Forelimb muscle (tissue), 1 donor: ENCODE measurements at regions not wholly inside any gene's neighbourhood (a gene's known extent, or its start where the extent isn't known, plus 50 kb on each side); places are given as distances from the start of the nearest gene placed in this dataset.

Experiments used
- DNase-seq: peaks from one replicate; pipeline ENCODE4 v3.0.0-alpha.2; 2013; ENCODE audit warnings: low read depth

DNA sequence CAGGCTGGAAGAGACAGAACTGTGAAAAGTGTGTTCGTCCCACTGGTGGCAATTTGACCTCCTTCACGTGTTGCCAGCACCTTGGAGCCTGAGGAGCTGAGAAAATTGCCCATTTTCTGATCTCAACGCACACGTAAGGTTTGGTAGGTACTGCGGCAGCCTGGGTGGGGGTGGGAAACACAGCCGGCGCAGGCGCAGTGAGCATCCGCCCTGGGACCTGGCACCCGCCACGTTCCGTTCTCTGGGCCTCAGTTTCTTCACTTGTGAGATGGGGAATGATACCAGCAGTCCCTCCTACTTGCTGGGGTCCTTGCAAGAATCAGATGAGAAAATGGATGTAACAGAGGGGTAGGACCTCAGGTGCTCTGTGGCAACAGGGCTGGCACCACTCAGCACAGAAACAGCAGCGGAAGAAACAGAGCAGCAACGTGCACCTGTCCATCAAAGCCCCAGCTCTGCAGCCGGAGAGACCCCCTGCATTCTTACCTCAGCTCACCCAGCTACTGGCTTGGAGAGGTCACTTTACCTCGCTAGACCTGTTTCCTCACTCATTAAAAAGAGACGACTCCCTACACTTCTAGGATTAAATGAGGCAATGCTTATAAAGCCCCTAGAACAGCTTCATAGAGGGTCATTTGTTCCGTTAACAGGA, 458.0 kb upstream of the ID2 start:
- no peak for DNase-seq

DNA sequence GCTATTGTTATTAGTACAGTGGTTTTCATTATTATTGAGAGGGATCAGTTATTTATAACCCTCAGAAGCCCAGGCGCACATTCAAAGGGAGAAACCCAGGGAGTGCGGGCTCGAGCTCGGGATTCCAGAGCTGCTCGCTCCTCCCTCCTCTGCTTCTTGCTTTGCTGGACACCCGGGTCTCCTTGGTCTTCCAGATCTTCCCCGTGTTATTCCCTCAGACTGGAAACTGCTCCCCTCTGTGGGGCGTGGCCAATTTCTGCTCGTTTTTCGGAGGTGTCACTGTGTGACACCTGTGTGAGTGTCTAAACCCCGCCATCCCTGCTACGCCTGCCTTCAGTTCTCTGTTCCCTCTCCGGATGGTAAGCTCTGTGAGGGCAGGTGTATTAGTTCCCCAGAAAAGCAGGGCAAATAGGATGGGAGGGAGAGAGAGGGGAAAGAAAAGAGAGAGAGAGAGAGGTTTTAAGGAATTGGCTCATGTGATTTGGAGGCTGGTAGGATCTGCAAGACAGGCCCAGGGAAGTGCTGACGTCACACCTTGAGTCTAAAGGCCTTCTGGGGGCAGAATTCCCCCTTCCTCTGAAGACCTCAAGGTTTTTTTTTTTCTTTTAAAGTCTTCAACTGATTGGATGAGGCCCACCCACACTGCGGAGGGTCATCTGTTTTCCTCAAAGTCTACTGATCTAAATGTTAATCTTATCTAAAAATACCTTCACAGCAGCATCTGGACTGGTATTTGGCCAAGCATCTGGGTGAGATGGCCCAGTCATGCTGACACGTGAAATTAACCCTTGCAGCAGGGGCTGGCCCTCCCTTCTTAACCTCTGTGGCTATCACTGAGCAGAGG, 457.3 kb upstream of the ID2 start:
- DNase-seq: no peak

DNA sequence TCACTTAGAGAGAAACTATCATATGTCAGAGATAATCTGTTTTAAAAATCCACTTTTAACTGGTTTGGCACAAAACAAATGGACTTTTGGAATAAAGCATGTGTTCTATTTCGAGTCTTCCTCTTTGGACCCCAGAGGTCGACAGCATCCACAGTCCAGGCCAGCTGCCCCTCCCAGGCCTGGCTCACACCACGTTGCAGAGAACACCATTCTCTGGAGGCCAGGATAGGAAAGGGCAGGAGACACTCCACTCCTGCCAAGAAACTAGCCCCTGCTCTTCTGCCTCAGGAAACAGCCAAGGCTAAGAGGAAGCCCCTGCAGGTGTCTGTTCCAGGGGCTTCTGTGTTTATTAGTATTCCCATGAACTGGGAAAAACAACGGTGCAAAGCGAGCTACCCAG, 456.6 kb upstream of the ID2 start:
- DNase-seq: no peak

DNA sequence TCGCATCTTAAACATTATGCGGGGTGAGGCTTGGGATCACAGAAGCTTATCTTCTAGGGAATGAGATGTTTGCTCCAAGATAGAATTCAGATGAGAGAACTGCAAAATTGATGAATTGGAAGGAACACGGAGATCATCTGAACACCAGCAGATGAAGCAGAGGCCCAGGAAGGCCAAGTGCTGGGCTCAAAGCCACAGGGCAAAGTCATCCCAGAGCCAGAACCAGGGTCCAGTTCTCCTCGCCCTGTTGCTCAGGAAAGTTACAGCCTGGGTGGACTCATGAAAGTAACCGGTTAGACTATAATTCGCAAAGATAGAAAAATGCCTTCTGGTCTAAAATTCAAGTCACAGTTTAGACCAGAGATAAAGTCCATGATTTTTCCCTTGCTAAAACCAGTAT, 456.1 kb upstream of the ID2 start:
- DNase-seq: no peak

DNA sequence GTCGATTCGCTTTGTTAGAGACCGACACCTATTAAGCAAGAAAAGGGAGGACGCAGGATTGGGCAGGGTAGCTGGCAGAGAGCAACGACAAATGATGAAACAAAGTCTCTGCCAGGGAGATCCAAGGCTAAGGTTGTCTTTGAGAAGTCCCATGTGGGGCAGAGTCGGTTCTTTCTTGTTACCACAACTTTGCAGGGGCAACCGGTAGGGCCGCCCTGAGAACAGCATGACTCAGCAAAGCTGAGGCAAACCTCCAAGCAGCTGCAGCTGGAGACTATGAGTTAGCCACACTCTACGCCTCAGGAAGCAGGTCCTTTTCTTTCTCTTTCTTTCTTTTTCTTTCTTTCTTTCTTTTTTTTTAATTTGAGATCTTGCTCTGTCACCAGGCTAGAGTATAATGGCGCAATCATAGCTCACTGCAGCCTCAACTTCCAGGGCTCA, 452.3 kb upstream of the ID2 start:
- DNase-seq: peak; percentile 55

DNA sequence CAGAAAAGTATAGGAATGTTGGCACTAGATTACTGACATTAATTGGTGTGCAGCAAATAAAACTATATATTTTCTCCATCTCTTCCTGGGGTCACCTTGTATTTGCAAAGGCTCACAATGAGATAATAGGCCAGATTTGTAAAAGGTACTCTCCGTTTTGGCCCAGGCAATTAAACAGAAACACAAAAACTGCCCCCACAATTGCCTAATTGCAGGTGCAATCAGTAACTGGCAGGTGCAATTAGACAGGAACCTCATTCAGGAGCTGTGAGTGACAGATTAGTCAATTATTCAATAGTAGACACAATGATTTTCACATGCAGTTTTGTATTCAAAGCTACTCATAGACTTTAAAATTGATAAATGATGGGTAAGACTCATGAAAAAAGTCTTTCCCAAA, 451.4 kb upstream of the ID2 start:
- DNase-seq: no peak

DNA sequence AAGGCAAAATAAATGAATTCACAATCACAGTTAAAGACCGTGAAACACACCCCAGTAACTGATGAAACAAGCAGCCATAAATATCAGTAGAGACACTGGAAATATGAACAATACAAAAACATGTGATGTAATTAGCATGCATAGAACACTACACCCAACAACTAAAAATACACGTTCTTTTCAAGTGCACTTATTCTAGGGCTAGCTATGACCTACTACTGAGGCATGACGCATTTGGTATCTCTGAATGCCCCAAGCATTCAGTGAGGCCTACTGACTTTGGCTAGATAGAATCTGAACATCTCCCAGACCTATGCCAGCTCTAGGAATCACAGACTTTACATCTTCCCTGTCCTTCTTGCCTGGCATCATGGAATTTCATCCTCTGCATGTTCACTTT, 450.0 kb upstream of the ID2 start:
- DNase-seq: no peak

DNA sequence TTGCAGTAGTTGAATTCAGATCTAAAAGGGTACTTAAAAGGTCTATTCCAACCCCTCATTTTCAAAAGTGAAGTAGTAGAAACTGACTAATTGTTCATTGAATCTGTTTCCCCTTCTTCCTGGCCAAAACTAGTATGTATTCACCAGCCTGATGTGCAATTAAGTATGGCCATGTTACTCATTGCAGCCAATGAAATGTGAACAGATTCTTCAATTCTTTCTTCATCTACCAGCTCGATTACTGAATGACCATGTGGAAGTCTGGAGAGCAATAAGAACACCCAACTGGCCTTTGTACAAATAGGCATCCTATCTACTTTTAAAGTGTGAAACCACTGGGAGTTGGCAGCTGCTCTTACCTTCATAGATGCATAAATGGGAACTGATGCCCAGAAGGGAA, 449.0 kb upstream of the ID2 start:
- DNase-seq: no peak

DNA sequence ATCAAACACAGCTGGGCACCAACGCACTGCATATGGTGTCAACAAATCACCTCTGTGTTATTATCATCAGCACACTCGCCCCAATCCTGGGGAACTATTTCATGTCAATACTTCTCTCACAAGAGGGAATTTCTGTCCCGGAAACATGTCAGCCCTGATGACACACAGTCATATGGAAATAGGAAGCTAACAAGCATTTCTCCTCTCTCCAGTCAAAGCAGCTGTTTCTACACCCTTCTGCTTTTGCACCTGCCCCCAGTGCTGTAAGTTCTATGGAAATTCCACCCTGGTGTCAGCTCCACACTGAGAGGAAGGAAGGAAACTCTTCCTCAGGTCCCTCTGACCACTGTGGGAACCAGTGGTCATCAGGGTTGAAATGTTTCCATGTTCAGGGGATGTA, 447.6 kb upstream of the ID2 start:
- no peak for DNase-seq

DNA sequence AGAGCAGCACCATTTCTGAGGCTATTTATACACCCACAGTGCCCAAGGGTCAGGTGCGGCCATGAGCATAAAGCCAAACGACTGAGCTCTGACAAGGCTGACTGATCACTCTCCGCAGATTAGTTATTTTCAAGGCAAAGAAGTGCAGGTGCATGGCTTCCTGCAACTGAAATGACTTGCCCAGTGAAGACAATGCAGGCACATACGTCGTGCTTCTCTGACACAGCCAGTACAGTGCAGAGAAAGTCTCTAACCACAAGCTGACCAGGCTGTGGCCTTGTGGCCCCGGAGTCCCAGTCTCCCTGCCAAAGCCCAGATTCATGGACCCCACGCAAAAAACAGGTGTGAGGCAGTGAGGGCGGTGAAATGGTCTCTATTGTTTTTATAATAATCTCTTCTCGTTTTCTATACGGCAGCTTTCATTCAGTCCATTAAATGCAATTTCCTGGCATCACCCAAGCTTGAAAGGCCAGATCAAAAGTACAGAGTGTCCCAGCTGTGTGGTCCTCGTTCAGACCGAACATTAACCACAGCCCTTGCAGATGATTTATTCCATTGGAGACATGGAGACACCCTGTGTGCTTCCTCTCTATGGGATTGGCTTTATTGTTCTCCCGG, 447.0 kb upstream of the ID2 start:
- no peak for DNase-seq

DNA sequence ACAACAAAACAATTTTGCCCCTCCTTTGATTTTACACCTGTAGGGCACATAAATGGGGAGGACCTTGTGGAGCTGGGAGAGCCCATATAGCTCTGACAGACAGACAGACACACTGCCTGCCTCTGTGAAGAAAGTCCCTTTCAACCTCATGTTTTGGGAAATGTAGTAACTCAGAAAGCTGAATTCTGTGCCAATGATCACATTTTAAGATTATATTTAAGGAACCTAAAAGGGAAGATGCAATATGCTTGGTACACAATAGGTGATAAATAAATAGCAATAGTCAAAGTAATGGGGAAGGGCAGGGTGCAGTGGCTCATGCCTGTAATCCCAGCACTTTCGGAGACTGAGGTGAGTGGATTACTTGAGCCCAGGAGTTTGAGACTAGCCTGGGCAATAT, 446.4 kb upstream of the ID2 start:
- no peak for DNase-seq

DNA sequence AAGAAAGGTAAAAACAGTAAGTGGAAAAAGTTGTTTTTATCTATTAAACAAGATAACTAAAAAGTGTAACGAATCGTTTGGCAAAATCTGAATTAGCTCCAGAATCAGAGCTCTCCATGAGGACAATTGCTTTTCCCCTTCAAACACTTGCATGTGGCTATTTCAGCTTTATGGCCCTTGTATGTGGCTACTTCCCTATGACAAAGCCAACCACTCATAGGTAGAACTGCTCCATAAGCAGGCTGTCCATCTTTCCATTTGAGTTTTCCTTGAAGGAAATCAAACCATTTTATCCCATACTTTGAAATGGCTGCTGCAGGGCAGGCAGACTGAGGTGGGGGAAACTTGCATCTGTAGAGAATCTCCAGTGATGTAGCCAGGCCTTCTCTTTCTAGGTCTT, 445.5 kb upstream of the ID2 start:
- no peak for DNase-seq

DNA sequence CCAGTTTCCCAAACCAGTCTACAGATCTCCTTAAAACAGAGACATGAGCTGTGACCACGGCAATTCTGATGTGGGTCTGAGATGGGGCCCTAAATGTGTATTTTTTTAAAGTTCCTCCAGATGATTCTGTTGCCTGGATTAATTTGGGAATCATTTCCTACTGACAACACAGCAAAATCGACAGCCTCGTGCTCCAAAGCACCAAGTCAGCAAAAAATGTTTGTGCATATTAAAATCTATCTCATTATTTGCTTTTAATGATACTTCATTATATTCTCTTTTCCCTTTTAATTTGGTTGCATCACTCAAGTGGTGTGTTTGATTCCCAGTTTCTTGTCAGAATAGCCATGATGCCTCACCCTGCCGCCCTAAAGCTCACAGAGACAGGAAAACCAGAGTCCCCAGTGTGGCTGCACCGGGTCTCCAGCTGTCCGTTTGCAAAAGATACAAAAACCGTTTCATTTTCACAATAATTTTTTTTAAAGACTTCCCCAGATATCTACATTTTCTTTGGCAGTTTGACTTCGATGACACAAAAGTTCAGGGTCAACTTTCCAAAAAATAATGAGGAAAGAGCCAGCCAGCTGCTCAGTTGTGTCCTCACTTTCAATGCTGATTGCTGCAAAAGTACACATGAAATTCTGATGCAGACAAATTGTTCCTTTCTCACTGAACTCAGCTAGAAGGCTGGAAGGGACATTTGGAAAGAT, 443.2 kb upstream of the ID2 start:
- no peak for DNase-seq

DNA sequence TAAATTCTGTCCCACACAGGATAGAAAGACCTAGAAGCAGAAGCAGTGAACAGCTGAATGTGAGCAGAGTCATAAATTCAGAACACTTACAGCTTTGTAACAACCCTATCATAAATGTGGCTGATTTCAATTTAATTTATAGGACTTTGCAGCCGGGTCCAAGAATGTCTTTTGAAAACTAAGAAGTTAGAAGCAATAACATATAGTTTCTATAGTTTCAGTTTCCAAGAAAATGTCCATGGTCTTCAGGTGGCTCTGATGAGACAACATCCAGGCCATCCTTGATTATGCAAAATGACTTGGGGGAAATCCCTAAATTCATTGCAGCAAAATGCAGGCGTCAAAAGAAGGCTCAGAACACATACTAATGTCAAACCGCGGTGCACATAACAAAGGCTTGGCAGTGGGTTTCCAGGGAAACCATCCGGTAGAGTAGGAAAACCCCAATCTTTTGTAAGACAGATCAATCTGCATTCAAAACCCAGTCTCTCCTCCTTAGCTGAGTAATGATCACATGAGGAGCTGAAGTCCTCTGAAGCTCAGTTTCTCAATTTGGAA, 442.2 kb upstream of the ID2 start:
- no peak for DNase-seq

DNA sequence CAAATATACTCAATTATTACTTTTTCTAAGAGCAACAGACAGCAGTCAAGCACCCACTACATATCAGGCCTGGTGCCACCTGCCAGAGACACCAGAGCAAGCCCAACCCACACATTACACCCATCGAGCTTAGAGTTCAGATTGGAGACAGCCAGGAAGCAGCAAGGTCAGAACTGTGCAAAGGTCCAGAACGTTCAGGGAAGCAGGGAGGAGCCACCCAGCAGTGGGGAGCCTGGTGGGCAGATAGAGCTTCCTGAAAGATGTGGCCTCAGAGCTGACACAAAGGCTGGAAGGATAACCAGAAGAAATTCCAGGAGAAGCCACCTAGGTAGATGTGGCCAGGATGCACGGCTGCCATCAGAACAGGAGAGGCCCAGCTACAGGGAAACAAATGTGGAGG, 440.5 kb upstream of the ID2 start:
- DNase-seq: no peak

DNA sequence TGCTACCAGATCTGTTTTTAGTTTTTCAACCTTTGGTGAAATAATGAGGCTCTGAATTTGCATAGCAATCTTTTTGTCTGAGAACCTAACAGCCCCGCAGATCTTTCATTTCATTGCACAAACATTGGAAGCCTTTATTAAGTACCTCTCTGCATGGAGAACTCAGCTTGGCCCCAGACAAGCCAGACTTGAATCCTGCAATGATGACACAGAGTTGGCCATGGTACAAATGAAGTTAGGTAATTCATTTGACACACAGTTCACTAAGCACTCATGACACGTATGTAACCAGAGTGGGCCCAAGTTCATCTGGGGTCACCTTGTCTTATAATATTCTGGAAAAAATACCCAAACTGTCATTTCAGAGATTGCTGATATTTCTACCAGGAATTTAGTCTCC, 439.1 kb upstream of the ID2 start:
- no peak for DNase-seq

DNA sequence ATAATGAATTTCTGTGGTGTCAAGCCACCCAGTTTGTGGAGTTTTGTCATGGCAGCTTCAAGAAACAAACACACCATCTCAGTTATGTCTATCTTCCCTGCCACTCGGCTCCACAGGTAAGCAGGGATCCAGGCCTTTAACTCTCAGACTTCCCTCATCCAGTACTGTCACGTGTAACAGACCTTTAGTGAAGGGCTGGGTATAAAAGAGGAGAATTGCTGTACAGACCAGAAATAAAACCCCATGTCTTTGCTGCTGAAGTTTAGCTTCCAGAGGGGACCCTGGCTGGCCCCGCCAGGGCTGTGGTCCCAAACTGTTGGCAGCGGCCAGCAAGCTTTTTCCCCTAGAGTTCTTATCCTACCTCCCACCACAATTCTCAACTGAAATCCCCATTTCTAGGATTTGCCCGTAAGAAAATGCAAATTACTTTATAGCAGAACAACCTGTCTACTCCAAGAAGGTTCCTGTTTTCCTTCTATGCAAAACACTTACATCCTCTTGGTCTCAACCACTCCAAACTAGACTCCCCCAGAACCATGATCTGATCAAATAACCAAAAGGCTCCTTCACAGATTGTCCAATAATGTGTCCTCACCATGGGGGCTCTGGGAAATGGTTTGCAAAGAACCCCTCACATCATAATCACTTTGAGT, 438.0 kb upstream of the ID2 start:
- DNase-seq: no peak

DNA sequence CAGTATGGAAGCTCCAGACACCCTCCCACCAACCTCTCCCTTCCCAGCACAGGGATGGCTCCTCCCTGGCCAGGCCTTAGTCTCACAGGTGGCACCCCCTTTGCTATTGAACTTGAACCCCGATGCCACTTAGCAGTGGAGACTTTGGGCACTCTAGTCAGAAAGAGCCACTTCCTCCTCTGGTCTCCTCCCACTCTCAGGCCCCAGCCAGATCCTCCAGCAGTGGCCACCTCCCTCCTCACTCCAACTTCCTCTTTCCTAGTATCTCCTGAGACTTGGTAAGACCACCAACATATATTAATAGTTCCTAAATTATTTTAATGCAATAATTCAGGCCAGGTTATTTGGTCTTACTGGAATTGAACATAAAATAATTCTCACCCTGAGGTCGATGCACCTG, 437.2 kb upstream of the ID2 start:
- DNase-seq: no peak

DNA sequence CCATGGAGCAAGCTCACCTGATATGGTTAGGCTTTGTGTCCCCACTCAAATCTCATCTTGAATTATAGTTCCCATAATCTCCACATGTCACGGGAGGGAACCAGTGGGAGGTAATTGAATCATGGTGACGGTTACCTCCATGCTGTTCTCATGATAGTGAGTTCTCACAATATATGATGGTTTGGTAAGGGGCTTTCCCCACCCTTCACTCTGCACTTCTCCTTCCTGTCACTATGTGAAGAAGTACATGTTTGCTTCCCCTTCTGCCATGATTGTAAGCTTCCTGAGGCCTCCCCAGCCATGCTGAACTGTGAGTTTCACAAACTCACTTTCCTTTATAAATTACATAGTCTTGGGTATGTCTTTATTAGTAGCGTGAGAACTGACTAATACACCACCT, 435.7 kb upstream of the ID2 start:
- DNase-seq: no peak

DNA sequence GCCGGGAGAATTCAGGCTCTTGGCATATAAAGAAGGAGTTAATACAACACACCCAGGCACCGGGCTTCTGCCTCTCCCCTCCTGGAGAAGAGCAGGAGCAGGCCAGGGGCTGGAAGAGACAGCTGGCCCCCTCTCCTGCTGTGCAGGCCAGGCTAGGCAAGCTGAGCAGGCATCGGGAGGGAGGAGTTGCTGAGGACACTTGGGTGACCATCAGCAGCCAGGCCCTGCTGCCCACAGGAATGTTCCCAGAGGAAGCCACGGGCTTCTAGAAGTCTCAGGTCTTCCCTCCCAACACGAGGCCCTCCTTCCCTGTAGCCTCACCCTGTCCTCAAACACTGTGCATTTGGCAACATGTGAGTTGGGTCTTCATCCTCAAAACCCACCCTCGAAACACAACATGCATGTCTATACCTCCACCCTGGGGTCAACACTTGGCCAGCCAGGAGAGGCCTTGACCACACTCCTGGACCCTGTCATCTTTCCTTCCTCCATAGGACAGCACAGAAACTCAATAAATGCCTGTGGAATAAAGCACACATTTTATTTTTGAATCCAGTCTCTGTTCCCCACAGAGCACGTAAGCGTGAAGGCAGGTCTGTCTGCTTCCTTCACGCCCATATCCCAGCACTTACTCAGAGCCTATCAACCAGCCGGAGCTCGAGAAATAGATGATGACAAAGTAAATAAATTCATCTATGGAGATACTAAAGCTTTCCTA, 433.8 kb upstream of the ID2 start:
- DNase-seq: no peak

DNA sequence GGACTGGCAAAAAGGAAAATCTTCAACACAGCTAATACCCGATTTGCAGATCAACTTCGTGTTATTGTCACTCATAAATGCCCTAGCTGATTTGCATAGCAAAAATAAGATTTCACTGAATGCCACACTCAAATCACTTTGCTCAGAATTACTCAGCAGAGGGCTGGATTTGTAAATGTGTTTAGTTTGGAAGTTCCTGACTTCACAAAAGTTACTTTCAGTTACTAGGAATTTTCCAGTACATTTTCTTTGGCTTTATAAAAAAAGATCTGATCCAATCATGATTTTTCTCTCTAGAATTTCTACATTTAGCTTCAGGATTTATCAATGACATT, 433.3 kb upstream of the ID2 start:
- no peak for DNase-seq
